GM12872 (cell line): ENCODE measurements at regions not wholly inside any gene's neighbourhood (a gene's known extent, or its start where the extent isn't known, plus 50 kb on each side); places are given as distances from the start of the nearest gene placed in this dataset.

Experiments
- CTCF ChIP-seq: IDR thresholded peaks from 3 replicates; pipeline ENCODE4 v1.5.1; 2011; ENCODE audit warnings: low read depth, mild to moderate bottlenecking, low read length, moderate library complexity; ENCODE audit not compliant: insufficient read depth

- TF ChIP-seq CTCF, result no peak
Observed at GRCh38 chr7:125055376-125055775, 125.8 kb upstream of the POT1 start.

- no peak for TF ChIP-seq CTCF
Observed at GRCh38 chr7:125046767-125047166, 117.1 kb upstream of the POT1 start.

DNA sequence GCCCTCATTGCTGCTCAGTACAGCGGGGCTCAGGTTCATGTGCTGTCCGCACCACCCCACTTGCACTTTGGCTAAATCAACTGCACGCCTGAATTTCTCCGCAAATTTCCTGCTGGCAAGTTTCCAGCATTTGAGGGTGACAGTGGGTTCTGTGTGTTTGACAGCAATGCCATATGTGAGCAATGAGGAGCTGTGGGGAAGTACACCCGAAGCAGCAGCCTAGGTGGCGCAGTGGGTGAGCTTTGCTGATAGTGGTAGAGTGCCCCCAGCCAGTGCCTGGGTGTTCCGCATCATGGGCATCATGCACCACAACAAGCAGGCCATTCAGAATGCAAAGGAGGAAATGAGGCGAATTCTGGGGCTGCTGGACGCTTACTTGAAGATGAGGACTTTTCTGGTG lies 103.9 kb upstream of the POT1 start:
- TF ChIP-seq CTCF, result no peak

GRCh38 chr7:125032943-125033342 lies 103.3 kb upstream of the POT1 start:
- no peak for TF ChIP-seq CTCF

DNA sequence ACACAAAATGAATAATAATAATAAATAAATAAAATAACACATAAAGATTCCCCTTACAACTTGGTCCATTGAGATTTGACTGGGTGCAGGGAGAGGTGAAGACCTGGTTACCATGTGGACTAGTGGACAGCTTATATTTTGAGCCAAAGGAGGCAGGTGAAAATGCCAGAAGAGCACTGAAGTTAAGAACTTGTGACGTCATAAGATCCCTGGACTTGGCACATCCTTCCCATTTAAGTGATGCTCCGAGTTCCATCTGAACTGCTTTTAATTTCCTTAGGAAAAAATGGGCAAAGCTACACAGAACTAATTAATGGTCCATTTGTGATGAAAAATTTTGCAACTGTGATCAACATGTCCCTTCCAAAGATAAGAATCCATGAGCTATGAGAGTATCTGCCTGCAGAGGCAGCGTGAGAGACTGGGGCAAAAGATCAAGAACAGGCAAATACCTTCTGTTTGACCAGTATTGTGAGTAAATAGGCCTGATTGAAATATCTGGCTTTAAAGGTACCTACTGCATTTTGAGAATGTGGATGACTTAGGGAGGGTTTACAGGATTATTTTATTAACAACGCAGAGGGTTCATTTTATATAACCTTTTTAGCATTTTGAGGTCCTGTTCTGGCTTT lies 101.2 kb upstream of the POT1 start:
- no peak for TF ChIP-seq CTCF

GRCh38 chr7:125025620-125026019 lies 96.0 kb upstream of the POT1 start:
- no peak for TF ChIP-seq CTCF

DNA sequence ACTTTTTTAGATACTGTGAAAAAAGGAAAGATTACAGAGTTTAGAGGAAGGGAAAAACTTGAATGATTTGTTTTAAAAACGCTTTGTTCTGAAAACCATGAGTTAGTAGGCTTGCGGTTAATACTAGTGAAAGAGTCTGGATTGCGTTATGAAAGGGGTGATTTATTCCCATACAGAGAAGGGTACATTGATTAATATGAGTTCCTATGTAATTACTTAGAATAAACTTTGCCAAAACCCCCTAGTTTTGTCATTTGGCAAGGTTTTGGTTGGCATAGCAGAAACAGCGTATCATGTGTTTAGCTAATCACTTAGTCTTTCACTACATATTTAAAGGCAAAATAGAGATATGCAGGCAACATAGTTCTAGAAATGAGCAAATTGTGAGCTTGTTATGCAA lies 91.2 kb upstream of the POT1 start:
- no peak for TF ChIP-seq CTCF
